ENCODE measurements at regions not wholly inside any gene's neighbourhood (a gene's known extent, or its start where the extent isn't known, plus 50 kb on each side); places are given as distances from the start of the nearest gene placed in this dataset.

DNA sequence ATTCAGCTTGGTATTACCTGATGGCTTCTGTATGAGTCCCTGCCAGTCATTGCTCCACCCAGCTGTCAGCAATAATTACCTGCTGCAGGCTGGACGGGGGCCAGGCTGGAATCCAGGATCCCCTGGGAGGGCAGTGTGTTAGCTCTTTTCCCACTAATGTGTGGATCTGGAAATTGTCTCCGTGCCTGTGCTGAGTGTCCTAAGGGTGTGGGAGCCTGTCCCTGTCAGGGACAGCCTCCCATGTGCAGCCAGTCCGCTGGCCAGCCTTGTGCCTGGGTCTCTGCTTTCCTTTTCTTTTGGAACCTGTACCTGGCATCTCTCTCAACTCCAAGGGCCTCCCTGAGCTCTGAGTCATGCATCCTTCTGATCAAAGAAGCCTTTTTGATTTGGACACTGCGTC is 107.2 kb upstream of the SPRED2 start:
- DNase-seq (ENCODE audit: low spot score) (no peak), ATAC-seq (no peak)
- TF ChIP-seq, protein P1, sequence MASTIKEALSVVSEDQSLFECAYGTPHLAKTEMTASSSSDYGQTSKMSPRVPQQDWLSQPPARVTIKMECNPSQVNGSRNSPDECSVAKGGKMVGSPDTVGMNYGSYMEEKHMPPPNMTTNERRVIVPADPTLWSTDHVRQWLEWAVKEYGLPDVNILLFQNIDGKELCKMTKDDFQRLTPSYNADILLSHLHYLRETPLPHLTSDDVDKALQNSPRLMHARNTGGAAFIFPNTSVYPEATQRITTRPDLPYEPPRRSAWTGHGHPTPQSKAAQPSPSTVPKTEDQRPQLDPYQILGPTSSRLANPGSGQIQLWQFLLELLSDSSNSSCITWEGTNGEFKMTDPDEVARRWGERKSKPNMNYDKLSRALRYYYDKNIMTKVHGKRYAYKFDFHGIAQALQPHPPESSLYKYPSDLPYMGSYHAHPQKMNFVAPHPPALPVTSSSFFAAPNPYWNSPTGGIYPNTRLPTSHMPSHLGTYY (CRISPR knock-in tag; IDR thresholded peaks at IDR 0.05) = no peak
- TF ChIP-seq TP53 (CRISPR knock-in tag; IDR thresholded peaks at IDR 0.05) (no peak), RELA (CRISPR knock-in tag; IDR thresholded peaks at IDR 0.05; ENCODE audit: borderline replicate concordance) (no peak), RORB (CRISPR knock-in tag; IDR thresholded peaks at IDR 0.05) (no peak), CBFB (CRISPR knock-in tag; IDR thresholded peaks at IDR 0.05; ENCODE audit: low read depth) (no peak), ETV6 (CRISPR knock-in tag; IDR thresholded peaks at IDR 0.05) (no peak), JUN (CRISPR knock-in tag; IDR thresholded peaks at IDR 0.05) (no peak)
- TF ChIP-seq, protein P2, sequence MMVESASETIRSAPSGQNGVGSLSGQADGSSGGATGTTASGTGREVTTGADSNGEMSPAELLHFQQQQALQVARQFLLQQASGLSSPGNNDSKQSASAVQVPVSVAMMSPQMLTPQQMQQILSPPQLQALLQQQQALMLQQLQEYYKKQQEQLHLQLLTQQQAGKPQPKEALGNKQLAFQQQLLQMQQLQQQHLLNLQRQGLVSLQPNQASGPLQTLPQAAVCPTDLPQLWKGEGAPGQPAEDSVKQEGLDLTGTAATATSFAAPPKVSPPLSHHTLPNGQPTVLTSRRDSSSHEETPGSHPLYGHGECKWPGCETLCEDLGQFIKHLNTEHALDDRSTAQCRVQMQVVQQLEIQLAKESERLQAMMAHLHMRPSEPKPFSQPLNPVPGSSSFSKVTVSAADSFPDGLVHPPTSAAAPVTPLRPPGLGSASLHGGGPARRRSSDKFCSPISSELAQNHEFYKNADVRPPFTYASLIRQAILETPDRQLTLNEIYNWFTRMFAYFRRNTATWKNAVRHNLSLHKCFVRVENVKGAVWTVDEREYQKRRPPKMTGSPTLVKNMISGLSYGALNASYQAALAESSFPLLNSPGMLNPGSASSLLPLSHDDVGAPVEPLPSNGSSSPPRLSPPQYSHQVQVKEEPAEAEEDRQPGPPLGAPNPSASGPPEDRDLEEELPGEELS (CRISPR knock-in tag; IDR thresholded peaks at IDR 0.05) = no peak
- TF ChIP-seq, protein P3, sequence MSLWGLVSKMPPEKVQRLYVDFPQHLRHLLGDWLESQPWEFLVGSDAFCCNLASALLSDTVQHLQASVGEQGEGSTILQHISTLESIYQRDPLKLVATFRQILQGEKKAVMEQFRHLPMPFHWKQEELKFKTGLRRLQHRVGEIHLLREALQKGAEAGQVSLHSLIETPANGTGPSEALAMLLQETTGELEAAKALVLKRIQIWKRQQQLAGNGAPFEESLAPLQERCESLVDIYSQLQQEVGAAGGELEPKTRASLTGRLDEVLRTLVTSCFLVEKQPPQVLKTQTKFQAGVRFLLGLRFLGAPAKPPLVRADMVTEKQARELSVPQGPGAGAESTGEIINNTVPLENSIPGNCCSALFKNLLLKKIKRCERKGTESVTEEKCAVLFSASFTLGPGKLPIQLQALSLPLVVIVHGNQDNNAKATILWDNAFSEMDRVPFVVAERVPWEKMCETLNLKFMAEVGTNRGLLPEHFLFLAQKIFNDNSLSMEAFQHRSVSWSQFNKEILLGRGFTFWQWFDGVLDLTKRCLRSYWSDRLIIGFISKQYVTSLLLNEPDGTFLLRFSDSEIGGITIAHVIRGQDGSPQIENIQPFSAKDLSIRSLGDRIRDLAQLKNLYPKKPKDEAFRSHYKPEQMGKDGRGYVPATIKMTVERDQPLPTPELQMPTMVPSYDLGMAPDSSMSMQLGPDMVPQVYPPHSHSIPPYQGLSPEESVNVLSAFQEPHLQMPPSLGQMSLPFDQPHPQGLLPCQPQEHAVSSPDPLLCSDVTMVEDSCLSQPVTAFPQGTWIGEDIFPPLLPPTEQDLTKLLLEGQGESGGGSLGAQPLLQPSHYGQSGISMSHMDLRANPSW (CRISPR knock-in tag; conservative IDR thresholded peaks at IDR 0.05; ENCODE audit: low read depth) = no peak
- TF ChIP-seq, protein P4, sequence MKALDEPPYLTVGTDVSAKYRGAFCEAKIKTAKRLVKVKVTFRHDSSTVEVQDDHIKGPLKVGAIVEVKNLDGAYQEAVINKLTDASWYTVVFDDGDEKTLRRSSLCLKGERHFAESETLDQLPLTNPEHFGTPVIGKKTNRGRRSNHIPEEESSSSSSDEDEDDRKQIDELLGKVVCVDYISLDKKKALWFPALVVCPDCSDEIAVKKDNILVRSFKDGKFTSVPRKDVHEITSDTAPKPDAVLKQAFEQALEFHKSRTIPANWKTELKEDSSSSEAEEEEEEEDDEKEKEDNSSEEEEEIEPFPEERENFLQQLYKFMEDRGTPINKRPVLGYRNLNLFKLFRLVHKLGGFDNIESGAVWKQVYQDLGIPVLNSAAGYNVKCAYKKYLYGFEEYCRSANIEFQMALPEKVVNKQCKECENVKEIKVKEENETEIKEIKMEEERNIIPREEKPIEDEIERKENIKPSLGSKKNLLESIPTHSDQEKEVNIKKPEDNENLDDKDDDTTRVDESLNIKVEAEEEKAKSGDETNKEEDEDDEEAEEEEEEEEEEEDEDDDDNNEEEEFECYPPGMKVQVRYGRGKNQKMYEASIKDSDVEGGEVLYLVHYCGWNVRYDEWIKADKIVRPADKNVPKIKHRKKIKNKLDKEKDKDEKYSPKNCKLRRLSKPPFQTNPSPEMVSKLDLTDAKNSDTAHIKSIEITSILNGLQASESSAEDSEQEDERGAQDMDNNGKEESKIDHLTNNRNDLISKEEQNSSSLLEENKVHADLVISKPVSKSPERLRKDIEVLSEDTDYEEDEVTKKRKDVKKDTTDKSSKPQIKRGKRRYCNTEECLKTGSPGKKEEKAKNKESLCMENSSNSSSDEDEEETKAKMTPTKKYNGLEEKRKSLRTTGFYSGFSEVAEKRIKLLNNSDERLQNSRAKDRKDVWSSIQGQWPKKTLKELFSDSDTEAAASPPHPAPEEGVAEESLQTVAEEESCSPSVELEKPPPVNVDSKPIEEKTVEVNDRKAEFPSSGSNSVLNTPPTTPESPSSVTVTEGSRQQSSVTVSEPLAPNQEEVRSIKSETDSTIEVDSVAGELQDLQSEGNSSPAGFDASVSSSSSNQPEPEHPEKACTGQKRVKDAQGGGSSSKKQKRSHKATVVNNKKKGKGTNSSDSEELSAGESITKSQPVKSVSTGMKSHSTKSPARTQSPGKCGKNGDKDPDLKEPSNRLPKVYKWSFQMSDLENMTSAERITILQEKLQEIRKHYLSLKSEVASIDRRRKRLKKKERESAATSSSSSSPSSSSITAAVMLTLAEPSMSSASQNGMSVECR (CRISPR knock-in tag; IDR thresholded peaks at IDR 0.05; ENCODE audit: borderline replicate concordance) = no peak
- TF ChIP-seq, protein P5, sequence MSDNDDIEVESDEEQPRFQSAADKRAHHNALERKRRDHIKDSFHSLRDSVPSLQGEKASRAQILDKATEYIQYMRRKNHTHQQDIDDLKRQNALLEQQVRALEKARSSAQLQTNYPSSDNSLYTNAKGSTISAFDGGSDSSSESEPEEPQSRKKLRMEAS (CRISPR knock-in tag; IDR thresholded peaks at IDR 0.05) = no peak
- TF ChIP-seq, protein P6, sequence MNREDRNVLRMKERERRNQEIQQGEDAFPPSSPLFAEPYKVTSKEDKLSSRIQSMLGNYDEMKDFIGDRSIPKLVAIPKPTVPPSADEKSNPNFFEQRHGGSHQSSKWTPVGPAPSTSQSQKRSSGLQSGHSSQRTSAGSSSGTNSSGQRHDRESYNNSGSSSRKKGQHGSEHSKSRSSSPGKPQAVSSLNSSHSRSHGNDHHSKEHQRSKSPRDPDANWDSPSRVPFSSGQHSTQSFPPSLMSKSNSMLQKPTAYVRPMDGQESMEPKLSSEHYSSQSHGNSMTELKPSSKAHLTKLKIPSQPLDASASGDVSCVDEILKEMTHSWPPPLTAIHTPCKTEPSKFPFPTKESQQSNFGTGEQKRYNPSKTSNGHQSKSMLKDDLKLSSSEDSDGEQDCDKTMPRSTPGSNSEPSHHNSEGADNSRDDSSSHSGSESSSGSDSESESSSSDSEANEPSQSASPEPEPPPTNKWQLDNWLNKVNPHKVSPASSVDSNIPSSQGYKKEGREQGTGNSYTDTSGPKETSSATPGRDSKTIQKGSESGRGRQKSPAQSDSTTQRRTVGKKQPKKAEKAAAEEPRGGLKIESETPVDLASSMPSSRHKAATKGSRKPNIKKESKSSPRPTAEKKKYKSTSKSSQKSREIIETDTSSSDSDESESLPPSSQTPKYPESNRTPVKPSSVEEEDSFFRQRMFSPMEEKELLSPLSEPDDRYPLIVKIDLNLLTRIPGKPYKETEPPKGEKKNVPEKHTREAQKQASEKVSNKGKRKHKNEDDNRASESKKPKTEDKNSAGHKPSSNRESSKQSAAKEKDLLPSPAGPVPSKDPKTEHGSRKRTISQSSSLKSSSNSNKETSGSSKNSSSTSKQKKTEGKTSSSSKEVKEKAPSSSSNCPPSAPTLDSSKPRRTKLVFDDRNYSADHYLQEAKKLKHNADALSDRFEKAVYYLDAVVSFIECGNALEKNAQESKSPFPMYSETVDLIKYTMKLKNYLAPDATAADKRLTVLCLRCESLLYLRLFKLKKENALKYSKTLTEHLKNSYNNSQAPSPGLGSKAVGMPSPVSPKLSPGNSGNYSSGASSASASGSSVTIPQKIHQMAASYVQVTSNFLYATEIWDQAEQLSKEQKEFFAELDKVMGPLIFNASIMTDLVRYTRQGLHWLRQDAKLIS (CRISPR knock-in tag; IDR thresholded peaks at IDR 0.05; ENCODE audit: borderline replicate concordance) = no peak
- POLR2A ChIA-PET = no interaction called here
- Mint-ChIP-seq H3K36me3 (no peaks in the 10 kb centered on the region), H3K4me3 (no peak overlapping the region), H3K27me3 (ENCODE audit: low read depth) (peaks cover 6% of the 10 kb centered on the region), H3K9me3 (no peaks in the 10 kb centered on the region), H3K27ac (no peak overlapping the region), H3K4me1 (no peaks in the 10 kb centered on the region)
- CTCF ChIA-PET = no interaction called here

Data from WTC11 (cell line).